OCI-LY7 (cell line): ENCODE measurements at regions not wholly inside any gene's neighbourhood (a gene's known extent, or its start where the extent isn't known, plus 50 kb on each side); places are given as distances from the start of the nearest gene placed in this dataset.

Source experiments
- BruUV-seq: library from RNA; stranded (reverse); fragments of 400-500 nt; replicated peaks from 2 replicates; lab custom pipeline; 2021; lab: Mats Ljungman, UMichigan
- CTCF ChIA-PET: fragments of 300-600 bp; sonication (Branson Sonifier 250); formaldehyde crosslinking; loops from one replicate; lab custom pipeline; 2022; ENCODE audit warnings: antibody characterized with exemption; ENCODE audit not compliant: unreplicated experiment; lab: Charles Lee
- POLR2A ChIA-PET: fragments of 300-600 bp; sonication (Branson Sonifier 250); formaldehyde crosslinking; loops from one replicate; lab custom pipeline; 2022; ENCODE audit warnings: antibody characterized with exemption; lab: Charles Lee
- DNase-seq: peaks from one replicate; pipeline ENCODE4 v3.0.0-alpha.2; 2015; ENCODE audit warnings: low spot score
- H2AFZ ChIP-seq: fragments of 200-600 bp; sonication (generic), shearing (Covaris generic); 2 replicates; pipeline ENCODE4 v1.6.1; 2014; ENCODE audit warnings: mild to moderate bottlenecking, antibody characterized with exemption, low read length, moderate library complexity
- H3K27ac ChIP-seq: fragments of 200-600 bp; sonication (generic); 2 replicates; pipeline ENCODE4 v1.5.1; 2014; ENCODE audit warnings: mixed run types, low read depth, mild to moderate bottlenecking, moderate library complexity, low read length, inconsistent platforms; ENCODE audit not compliant: poor library complexity, severe bottlenecking
- H3K36me3 ChIP-seq: fragments of 200-600 bp; sonication (generic); 2 replicates; pipeline ENCODE4 v1.6.1; 2014; ENCODE audit warnings: mild to moderate bottlenecking, antibody characterized with exemption, low read length, moderate library complexity, mixed read lengths; ENCODE audit not compliant: insufficient read depth
- H3K4me1 ChIP-seq: fragments of 200-600 bp; sonication (generic); 2 replicates; pipeline ENCODE4 v1.5.1; 2014; ENCODE audit warnings: mild to moderate bottlenecking, low read length; ENCODE audit not compliant: insufficient read depth, poor library complexity, severe bottlenecking
- H3K4me2 ChIP-seq: fragments of 200-600 bp; sonication (generic); 2 replicates; pipeline ENCODE4 v1.6.1; 2014; ENCODE audit warnings: mild to moderate bottlenecking, low read length
- H3K4me3 ChIP-seq: fragments of 200-600 bp; sonication (generic); 2 replicates; pipeline ENCODE4 v1.5.1; 2014; ENCODE audit warnings: mild to moderate bottlenecking, low read depth, low read length; ENCODE audit not compliant: poor library complexity, severe bottlenecking
- H3K79me2 ChIP-seq: fragments of 200-600 bp; sonication (generic); 2 replicates; pipeline ENCODE4 v1.6.1; 2016; ENCODE audit warnings: low read depth, mild to moderate bottlenecking, low read length, moderate library complexity, mixed read lengths; ENCODE audit not compliant: insufficient read depth
- H3K9me2 ChIP-seq: fragments of 200-600 bp; sonication (generic); 2 replicates; pipeline ENCODE4 v1.6.1; 2016; ENCODE audit warnings: mild to moderate bottlenecking, low read length, mixed read lengths; ENCODE audit not compliant: insufficient read depth
- H3K9me3 ChIP-seq: fragments of 200-600 bp; sonication (generic); 2 replicates; pipeline ENCODE4 v1.6.1; 2014; ENCODE audit warnings: mild to moderate bottlenecking, mixed run types, low read length, mixed read lengths
- H4K20me1 ChIP-seq: fragments of 200-600 bp; sonication (generic); 2 replicates; pipeline ENCODE4 v1.6.1; 2014; ENCODE audit warnings: mild to moderate bottlenecking, antibody characterized with exemption, low read length, moderate library complexity, mixed read lengths; ENCODE audit not compliant: insufficient read depth
- EZH2phosphoT487 ChIP-seq: fragments of 200-600 bp; sonication (generic); IDR thresholded peaks from 2 replicates; pipeline ENCODE4 v1.6.1; 2018; ENCODE audit warnings: low read depth, borderline replicate concordance, mild to moderate bottlenecking, mixed run types, antibody characterized with exemption, low read length, moderate library complexity, mixed read lengths
- intact Hi-C: fragments of 100-400 bp; cut with micrococcal nuclease; formaldehyde crosslinking; loops from one replicate; pipeline ENCODE4 v1.10.0; 2022; ENCODE audit not compliant: unreplicated experiment
- TF ChIP-seq, protein P1 (sequence below): fragments of 200-600 bp; sonication (generic); conservative IDR thresholded peaks from 2 replicates; pipeline ENCODE4 v1.5.1; 2014; ENCODE audit warnings: mild to moderate bottlenecking, antibody characterized with exemption, low read length, moderate library complexity, mixed read lengths

DNA sequence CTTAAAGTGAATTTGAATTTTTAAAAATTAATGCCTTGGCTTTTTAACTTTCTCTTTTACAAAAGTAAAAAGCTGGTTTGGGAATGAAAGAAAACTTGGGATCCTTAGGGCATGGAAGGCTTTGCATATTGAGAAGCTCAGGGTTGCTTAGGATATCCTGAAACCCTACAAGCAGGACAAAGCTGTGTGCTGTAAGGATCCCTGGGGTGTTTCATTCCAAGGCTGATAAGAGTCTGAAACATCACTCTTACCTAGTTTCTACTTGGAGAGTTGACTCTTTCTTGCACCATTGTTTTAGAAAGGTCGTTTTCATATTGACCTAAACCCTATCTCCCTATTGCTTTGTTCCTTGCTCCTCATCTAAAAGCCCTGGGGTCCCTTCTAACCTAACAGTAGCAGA lies 325.9 kb upstream of the NT5C1B start:
- no TSS peak for BruUV-seq
- ChIA-PET CTCF (no interaction called here), POLR2A (interaction anchor here (1.1 to 2.0 kb wide), 6 partner anchors 11 to 24 kb away, joined by 3 to 6 read pairs (median 4); no protein-coding TSS in a partner anchor)

DNA sequence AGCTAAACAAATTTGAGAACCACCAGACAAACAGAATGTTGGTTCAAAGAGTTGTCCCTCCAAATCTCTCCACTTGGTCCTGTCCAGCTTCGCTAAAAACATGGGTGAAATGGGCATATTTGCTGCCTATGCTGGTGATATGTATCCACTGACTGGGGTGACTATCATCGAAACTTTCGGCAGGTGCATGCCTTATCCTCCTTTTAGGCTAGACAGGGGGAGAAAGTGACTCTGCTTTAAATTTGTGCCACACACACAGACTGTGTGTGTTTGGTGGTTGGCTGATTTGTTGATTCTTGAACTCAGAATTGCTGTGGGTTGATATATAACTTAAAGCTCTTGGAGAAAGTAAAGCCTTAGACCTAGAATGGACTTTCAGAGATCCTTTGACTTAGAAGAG lies 324.1 kb upstream of the NT5C1B start:
- no TSS peak for BruUV-seq
- Histone ChIP-seq H2AFZ (no peak overlapping the region), H3K9me3 (no peaks in the 10 kb centered on the region), H4K20me1 (no peaks in the 10 kb centered on the region), H3K4me2 (no peak overlapping the region), H3K27ac (no peak overlapping the region), H3K9me2 (no peaks in the 10 kb centered on the region), H3K4me1 (no peaks in the 10 kb centered on the region), H3K4me3 (no peak overlapping the region), H3K36me3 (no peaks in the 10 kb centered on the region), H3K79me2 (no peaks in the 10 kb centered on the region)
- CTCF ChIA-PET, result no interaction called here
- no peak for DNase-seq
- intact Hi-C loops, result no loop called here
- POLR2A ChIA-PET, result interaction anchor here (2.0 kb wide), 1 partner anchor 15 kb away, joined by 4 read pairs; no protein-coding TSS in a partner anchor
- TF ChIP-seq, protein P1, sequence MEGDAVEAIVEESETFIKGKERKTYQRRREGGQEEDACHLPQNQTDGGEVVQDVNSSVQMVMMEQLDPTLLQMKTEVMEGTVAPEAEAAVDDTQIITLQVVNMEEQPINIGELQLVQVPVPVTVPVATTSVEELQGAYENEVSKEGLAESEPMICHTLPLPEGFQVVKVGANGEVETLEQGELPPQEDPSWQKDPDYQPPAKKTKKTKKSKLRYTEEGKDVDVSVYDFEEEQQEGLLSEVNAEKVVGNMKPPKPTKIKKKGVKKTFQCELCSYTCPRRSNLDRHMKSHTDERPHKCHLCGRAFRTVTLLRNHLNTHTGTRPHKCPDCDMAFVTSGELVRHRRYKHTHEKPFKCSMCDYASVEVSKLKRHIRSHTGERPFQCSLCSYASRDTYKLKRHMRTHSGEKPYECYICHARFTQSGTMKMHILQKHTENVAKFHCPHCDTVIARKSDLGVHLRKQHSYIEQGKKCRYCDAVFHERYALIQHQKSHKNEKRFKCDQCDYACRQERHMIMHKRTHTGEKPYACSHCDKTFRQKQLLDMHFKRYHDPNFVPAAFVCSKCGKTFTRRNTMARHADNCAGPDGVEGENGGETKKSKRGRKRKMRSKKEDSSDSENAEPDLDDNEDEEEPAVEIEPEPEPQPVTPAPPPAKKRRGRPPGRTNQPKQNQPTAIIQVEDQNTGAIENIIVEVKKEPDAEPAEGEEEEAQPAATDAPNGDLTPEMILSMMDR, result no peak
- TF ChIP-seq EZH2phosphoT487, result no peak

More for the DNA sequence above, 325.9 kb upstream of the NT5C1B start:
- Histone ChIP-seq H3K4me1 (no peaks in the 10 kb centered on the region), H3K79me2 (no peaks in the 10 kb centered on the region), H3K4me2 (no peak overlapping the region), H3K9me2 (no peaks in the 10 kb centered on the region), H3K27ac (no peak overlapping the region), H3K36me3 (no peaks in the 10 kb centered on the region), H4K20me1 (no peaks in the 10 kb centered on the region), H2AFZ (no peak overlapping the region), H3K4me3 (no peak overlapping the region), H3K9me3 (no peaks in the 10 kb centered on the region)
- no peak for TF ChIP-seq EZH2phosphoT487
- TF ChIP-seq, protein P1, result no peak
- no peak for DNase-seq
- intact Hi-C loops, result no loop called here

DNA sequence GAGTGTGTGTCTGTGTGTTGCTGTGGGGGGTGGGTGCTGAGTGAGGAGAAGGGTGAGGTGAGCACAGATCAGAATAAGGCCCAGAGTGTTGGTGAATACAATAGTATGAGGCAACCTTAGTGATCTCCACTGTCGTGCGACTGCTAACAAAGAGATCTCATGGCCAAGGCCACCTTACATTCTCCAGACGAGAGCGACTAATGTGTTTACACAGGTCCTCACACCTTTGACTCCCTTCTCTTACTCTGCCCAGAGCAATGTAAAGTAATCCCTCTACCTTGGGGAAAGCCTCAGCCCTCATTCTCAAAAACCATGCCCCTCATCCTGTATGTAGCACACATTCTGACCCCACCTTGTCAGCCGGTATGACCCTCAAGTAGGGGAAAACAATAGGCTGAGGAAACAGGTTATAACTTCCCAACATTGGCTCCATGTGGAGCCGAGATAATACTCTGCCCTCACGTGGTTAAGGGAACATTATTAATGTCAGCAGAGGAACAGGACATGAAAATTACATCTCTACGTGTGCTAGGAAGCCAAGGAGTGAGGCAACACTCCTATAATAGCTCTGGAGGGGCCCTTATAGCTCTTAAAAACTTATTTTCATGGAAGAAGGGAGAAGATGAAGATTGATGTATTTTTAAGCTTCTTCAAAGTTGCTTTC lies 323.0 kb upstream of the NT5C1B start:
- no TSS peak for BruUV-seq
- no peaks in the 10 kb centered on the region for H3K36me3 ChIP-seq
- no peaks in the 10 kb centered on the region for H3K9me2 ChIP-seq
- no peaks in the 10 kb centered on the region for H3K9me3 ChIP-seq
- no peaks in the 10 kb centered on the region for H3K79me2 ChIP-seq
- intact Hi-C loops, result no loop called here
- H3K4me2 ChIP-seq, result no peak overlapping the region
- H3K4me1 ChIP-seq, result no peaks in the 10 kb centered on the region
- DNase-seq, result no peak
- H4K20me1 ChIP-seq, result no peaks in the 10 kb centered on the region
- no peak for TF ChIP-seq EZH2phosphoT487
- TF ChIP-seq, protein P1, result no peak
- no peak overlapping the region for H3K27ac ChIP-seq
- no peak overlapping the region for H3K4me3 ChIP-seq
- POLR2A ChIA-PET, result interaction anchor here (0.6 kb wide), 1 partner anchor 135 kb away, joined by 3 read pairs; no protein-coding TSS in a partner anchor
- CTCF ChIA-PET, result no interaction called here
- H2AFZ ChIP-seq, result no peak overlapping the region
